ENCODE measurements at regions not wholly inside any gene's neighbourhood (a gene's known extent, or its start where the extent isn't known, plus 50 kb on each side); places are given as distances from the start of the nearest gene placed in this dataset.
"Not testable (repeated sequence)": the region's sequence is repeated elsewhere in the genome, so short reads cannot be mapped to it uniquely, and the experiment has no call there.

DNA sequence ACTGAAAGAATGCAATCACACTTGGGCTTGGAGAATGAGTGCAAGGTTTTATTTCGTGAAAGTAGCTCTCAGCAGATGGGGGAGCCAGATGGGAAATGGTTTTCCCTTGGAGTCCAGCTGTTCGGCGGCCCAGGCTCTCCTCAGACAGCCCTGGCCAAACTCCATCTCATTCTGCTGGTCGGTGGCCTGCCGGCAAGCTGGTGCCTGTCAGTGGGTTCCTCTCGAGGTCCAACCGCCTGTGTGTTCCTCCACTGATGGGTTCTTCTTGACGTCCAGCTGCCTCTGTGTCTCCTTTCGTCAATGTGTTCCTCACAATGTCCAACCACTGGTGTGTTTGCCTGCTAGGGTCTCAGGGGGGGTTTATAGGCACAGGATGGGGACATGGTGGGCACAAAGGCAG lies 80.3 kb downstream of the POU3F4 start:
- DNase-seq (ENCODE audit: low read depth) = no peak
- no peak overlapping the region for H3K4me3 ChIP-seq (ENCODE audit: low read depth, low read length)
- TF ChIP-seq, protein P1, sequence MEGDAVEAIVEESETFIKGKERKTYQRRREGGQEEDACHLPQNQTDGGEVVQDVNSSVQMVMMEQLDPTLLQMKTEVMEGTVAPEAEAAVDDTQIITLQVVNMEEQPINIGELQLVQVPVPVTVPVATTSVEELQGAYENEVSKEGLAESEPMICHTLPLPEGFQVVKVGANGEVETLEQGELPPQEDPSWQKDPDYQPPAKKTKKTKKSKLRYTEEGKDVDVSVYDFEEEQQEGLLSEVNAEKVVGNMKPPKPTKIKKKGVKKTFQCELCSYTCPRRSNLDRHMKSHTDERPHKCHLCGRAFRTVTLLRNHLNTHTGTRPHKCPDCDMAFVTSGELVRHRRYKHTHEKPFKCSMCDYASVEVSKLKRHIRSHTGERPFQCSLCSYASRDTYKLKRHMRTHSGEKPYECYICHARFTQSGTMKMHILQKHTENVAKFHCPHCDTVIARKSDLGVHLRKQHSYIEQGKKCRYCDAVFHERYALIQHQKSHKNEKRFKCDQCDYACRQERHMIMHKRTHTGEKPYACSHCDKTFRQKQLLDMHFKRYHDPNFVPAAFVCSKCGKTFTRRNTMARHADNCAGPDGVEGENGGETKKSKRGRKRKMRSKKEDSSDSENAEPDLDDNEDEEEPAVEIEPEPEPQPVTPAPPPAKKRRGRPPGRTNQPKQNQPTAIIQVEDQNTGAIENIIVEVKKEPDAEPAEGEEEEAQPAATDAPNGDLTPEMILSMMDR (IDR thresholded peaks at IDR 0.05; ENCODE audit: insufficient read depth, low read depth, low read length, missing control alignments) = no peak

DNA sequence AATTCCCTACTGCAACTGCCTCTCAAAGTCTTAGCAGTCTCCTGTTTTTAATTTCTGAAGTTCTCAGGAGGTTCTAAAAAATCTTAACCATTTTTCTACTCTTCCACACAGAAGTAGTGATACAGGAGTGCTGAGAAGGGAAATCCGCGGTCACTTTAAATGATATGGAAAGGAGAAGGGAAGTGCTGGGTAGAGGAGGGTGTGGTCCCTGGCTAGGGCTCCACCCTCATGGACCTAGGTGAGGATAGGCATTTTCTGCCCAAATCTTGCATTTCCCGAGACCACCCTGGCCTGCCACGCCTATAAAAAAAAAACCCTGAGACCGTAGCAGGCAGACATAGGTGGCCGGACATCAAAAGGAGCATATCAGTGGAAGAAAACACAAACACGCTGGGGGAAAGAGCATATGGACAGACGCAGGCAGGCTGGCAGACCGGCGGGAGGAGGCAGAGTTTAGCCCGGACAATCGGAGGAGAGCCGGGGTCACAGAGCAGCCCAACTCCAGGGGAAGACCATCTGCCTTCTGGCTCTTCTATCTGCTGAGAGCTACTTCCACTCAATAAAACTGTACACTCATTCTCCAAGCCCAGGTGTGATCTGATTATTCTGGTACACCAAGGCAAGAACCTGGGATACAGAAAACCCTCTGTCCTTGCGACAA lies 85.7 kb downstream of the POU3F4 start:
- no peak overlapping the region for H3K4me3 ChIP-seq (ENCODE audit: low read depth, low read length)
- DNase-seq (ENCODE audit: low read depth) = no peak
- TF ChIP-seq, protein P1 (IDR thresholded peaks at IDR 0.05; ENCODE audit: insufficient read depth, low read depth, low read length, missing control alignments) = no peak

DNA sequence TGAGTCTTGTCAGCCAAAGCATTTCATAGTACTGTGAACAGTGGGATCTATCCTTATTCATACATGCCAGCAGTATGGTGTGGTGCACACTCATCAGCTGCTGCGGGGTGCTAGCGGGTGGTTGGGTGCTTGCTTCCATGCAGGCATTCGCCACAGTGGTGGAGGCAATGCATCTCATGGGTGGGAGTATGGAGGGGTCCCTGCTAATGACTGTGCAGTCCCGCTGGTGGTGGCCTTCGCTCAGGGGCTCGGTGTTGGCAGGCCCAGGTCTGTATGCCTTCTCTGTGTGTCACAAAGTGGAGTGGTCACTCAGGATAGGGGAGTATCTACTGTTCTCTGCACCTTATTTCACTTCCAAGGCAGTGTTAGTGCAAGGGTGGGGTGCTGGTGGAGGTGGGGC lies 122.6 kb downstream of the POU3F4 start:
- TF ChIP-seq, protein P1 (IDR thresholded peaks at IDR 0.05; ENCODE audit: insufficient read depth, low read depth, low read length, missing control alignments) = no peak

DNA sequence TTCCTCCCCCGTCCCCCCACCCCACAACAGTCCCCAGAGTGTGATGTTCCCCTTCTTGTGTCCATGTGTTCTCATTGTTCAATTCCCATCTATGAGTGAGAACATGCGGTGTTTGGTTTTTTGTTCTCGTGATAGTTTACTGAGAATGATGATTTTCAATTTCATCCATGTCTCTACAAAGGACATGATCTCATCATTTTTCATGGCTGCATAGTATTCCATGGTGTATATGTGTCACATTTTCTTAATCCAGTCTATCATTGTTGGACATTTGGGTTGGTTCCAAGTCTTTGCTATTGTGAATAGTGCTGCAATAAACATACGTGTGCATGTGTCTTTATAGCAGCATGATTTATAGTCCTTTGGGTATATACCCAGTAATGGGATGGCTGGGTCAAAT lies 141.6 kb downstream of the POU3F4 start:
- not testable (repeated sequence) for DNase-seq (ENCODE audit: low read depth); H3K4me3 ChIP-seq (ENCODE audit: low read depth, low read length)

More for the DNA sequence above, 122.6 kb downstream of the POU3F4 start:
- H3K4me3 ChIP-seq (ENCODE audit: low read depth, low read length) = no peak overlapping the region
- DNase-seq (ENCODE audit: low read depth) = no peak

DNA sequence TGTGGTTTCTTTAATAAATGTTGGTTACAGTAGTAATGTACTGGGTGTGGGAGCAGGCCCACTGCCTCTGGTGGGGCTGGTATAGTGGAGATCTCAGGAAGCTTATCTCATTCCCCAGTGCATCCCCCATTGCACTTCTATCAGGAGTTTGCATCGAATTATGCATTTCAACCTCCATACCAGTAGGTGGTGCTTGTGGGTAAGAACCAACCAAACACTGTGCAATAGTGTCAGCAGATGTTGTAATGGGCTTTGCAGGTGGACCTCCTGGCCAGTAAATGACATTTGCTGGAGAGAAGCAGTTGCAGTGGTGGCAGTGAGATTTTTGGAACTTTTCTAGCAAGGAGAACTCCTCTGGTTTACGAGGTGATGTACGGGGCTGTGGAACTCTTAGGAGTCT lies 150.6 kb downstream of the POU3F4 start:
- TF ChIP-seq, protein P1 (IDR thresholded peaks at IDR 0.05; ENCODE audit: insufficient read depth, low read depth, low read length, missing control alignments) = peak; percentile 25
- no peak overlapping the region for H3K4me3 ChIP-seq (ENCODE audit: low read depth, low read length)
- DNase-seq (ENCODE audit: low read depth) = no peak

Measured in GM12865 (cell line).